K562 (cell line): ENCODE measurements at regions not wholly inside any gene's neighbourhood (a gene's known extent, or its start where the extent isn't known, plus 50 kb on each side); places are given as distances from the start of the nearest gene placed in this dataset.

Source experiments
- EHMT2 ChIP-seq: fragments of 450-650 bp; IDR thresholded peaks from 2 replicates; pipeline ENCODE4 v1.6.1; 2018; ENCODE audit warnings: antibody characterized with exemption
- FOXJ2 ChIP-seq: fragments of 200-800 bp; sonication (Bioruptor generic); IDR thresholded peaks from 2 replicates; pipeline ENCODE4 v1.6.1; 2016; ENCODE audit warnings: missing genetic modification characterization, missing compliant biosample characterization
- FUS ChIP-seq: fragments of 200-400 bp; formaldehyde crosslinking; optimal IDR thresholded peaks from 2 replicates; pipeline ENCODE3; 2017; ENCODE audit warnings: low read depth, low read length
- KAT2B ChIP-seq: IDR thresholded peaks from one replicate; pipeline ENCODE4 v1.6.1; 2012; ENCODE audit warnings: low read depth, mild to moderate bottlenecking, control low read depth, inconsistent platforms, low read length, moderate library complexity
- KDM5B ChIP-seq: fragments of 200-600 bp; sonication (generic); IDR thresholded peaks from 2 replicates; pipeline ENCODE4 v1.6.1; 2012; ENCODE audit warnings: low read depth, mild to moderate bottlenecking, moderate library complexity, low read length, control low read depth, inconsistent platforms; ENCODE audit not compliant: insufficient replicate concordance
- RBM15 ChIP-seq: fragments of 200-400 bp; formaldehyde crosslinking; IDR thresholded peaks from 2 replicates; pipeline ENCODE4 v1.6.1; 2018; ENCODE audit warnings: mild to moderate bottlenecking, low read length, moderate library complexity; ENCODE audit not compliant: insufficient read depth
- SIX5 ChIP-seq, 2 experiments: IDR thresholded peaks; 2 replicates each; pipeline ENCODE4 v1.6.1; 2011; ENCODE audit warnings: low read length in 2 of 2, borderline replicate concordance in 1 of 2, low read depth in 1 of 2, mild to moderate bottlenecking in 1 of 2, moderate library complexity in 1 of 2; ENCODE audit not compliant: insufficient read depth in 1 of 2
- ZNF324 ChIP-seq: fragments of 250-450 bp; sonication (Bioruptor Pico); IDR thresholded peaks from 2 replicates; pipeline ENCODE4 v1.4.0; 2020; ENCODE audit warnings: mild to moderate bottlenecking
- ZSCAN29 ChIP-seq: fragments of 450-650 bp; IDR thresholded peaks from 2 replicates; pipeline ENCODE4 v1.6.1; 2017
- TF ChIP-seq, protein P1 (sequence below): fragments of 450-650 bp; IDR thresholded peaks from 2 replicates; pipeline ENCODE4 v1.6.1; 2016; ENCODE audit warnings: low read depth
- TF ChIP-seq, protein P2 (sequence below), 2 experiments: fragments of 450-650 bp; IDR thresholded peaks; 2 replicates each; pipeline ENCODE4 v1.6.1; 2016

DNA sequence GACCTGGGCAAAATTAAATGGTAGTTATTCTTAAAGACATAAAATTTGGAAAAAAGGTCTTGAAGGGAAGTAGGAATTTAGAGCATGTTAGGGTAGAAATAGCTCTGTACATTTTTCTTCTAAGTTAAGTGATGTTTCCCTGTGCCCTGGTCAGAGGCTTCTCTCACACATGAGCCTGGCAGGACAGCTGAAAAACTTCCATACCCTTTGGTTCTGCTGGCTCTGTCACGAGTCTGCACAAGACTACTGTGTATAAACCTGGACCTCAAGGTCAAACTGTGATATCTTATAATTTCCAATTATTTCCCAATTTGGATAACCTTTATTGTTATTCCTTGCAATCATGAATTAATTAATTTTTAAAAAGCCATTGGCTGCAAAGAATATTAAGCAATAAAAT lies 664.7 kb downstream of the BCL11A start (continued):
- TF ChIP-seq, protein P1, sequence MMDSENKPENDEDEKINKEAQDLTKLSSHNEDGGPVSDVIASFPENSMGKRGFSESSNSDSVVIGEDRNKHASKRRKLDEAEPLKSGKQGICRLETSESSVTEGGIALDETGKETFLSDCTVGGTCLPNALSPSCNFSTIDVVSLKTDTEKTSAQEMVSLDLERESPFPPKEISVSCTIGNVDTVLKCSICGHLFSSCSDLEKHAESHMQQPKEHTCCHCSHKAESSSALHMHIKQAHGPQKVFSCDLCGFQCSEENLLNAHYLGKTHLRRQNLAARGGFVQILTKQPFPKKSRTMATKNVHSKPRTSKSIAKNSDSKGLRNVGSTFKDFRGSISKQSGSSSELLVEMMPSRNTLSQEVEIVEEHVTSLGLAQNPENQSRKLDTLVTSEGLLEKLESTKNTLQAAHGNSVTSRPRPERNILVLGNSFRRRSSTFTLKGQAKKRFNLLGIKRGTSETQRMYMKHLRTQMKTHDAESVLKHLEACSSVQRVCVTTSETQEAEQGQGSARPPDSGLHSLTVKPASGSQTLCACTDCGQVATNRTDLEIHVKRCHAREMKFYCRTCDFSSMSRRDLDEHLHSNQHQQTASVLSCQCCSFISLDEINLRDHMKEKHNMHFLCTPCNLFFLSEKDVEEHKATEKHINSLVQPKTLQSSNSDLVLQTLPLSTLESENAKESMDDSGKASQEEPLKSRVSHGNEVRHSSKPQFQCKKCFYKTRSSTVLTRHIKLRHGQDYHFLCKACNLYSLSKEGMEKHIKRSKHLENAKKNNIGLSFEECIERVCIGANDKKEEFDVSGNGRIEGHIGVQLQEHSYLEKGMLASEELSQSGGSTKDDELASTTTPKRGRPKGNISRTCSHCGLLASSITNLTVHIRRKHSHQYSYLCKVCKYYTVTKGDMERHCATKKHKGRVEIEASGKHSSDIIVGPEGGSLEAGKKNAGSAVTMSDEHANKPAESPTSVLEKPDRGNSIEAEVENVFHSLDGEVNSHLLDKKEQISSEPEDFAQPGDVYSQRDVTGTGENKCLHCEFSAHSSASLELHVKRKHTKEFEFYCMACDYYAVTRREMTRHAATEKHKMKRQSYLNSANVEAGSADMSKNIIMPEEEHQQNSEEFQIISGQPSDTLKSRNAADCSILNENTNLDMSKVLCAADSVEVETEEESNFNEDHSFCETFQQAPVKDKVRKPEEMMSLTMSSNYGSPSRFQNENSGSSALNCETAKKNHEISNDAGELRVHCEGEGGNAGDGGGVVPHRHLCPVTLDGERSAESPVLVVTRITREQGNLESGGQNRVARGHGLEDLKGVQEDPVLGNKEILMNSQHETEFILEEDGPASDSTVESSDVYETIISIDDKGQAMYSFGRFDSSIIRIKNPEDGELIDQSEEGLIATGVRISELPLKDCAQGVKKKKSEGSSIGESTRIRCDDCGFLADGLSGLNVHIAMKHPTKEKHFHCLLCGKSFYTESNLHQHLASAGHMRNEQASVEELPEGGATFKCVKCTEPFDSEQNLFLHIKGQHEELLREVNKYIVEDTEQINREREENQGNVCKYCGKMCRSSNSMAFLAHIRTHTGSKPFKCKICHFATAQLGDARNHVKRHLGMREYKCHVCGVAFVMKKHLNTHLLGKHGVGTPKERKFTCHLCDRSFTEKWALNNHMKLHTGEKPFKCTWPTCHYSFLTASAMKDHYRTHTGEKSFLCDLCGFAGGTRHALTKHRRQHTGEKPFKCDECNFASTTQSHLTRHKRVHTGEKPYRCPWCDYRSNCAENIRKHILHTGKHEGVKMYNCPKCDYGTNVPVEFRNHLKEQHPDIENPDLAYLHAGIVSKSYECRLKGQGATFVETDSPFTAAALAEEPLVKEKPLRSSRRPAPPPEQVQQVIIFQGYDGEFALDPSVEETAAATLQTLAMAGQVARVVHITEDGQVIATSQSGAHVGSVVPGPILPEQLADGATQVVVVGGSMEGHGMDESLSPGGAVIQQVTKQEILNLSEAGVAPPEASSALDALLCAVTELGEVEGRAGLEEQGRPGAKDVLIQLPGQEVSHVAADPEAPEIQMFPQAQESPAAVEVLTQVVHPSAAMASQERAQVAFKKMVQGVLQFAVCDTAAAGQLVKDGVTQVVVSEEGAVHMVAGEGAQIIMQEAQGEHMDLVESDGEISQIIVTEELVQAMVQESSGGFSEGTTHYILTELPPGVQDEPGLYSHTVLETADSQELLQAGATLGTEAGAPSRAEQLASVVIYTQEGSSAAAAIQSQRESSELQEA, result no peak
- TF ChIP-seq ZNF324 (no peak), FUS (no peak), KDM5B (no peak), FOXJ2 (no peak), SIX5 (IDR thresholded peaks at IDR 0.05; ENCODE audit: borderline replicate concordance in 1 of 2, insufficient read depth in 1 of 2, low read depth in 1 of 2, low read length in 2 of 2) (no peak), EHMT2 (no peak), ZSCAN29 (no peak), RBM15 (no peak), KAT2B (no peak)
- TF ChIP-seq, protein P2, sequence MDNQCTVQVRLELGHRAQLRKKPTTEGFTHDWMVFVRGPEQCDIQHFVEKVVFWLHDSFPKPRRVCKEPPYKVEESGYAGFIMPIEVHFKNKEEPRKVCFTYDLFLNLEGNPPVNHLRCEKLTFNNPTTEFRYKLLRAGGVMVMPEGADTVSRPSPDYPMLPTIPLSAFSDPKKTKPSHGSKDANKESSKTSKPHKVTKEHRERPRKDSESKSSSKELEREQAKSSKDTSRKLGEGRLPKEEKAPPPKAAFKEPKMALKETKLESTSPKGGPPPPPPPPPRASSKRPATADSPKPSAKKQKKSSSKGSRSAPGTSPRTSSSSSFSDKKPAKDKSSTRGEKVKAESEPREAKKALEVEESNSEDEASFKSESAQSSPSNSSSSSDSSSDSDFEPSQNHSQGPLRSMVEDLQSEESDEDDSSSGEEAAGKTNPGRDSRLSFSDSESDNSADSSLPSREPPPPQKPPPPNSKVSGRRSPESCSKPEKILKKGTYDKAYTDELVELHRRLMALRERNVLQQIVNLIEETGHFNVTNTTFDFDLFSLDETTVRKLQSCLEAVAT (IDR thresholded peaks at IDR 0.05), result no peak
- TF ChIP-seq, all 486 proteins: peak for 0
